HG03095 (cell line): ENCODE measurements at regions not wholly inside any gene's neighbourhood (a gene's known extent, or its start where the extent isn't known, plus 50 kb on each side); places are given as distances from the start of the nearest gene placed in this dataset.

Source experiments
- ATAC-seq: cut with Tn5 transposase; IDR thresholded peaks from one replicate; pipeline ENCODE4 v1.9.1; 2021; ENCODE audit warnings: moderate library complexity; ENCODE audit not compliant: unreplicated experiment

- ATAC-seq = no peak
These were observed 150.2 kb upstream of the EEPD1 start for GRCh38 chr7:36002900-36003299.

GRCh38 chr7:36003343-36003742 is 149.7 kb upstream of the EEPD1 start:
- no peak for ATAC-seq

- ATAC-seq = no peak
These were observed 147.8 kb upstream of the EEPD1 start for GRCh38 chr7:36005293-36005692.

GRCh38 chr7:36005876-36006275 is 147.2 kb upstream of the EEPD1 start:
- ATAC-seq = no peak

- no peak for ATAC-seq
These were observed 146.3 kb upstream of the EEPD1 start for GRCh38 chr7:36006636-36007229.

GRCh38 chr7:36010656-36011587 is 142.1 kb upstream of the EEPD1 start:
- ATAC-seq = no peak

GRCh38 chr7:36011588-36011965 is 141.5 kb upstream of the EEPD1 start:
- no peak for ATAC-seq

- ATAC-seq = no peak
These were observed 139.6 kb upstream of the EEPD1 start for GRCh38 chr7:36013246-36014014.

- no peak for ATAC-seq
These were observed 138.1 kb upstream of the EEPD1 start for GRCh38 chr7:36014961-36015360.

- no peak for ATAC-seq
These were observed 137.3 kb upstream of the EEPD1 start for GRCh38 chr7:36015733-36016132.

- no peak for ATAC-seq
These were observed 136.4 kb upstream of the EEPD1 start for GRCh38 chr7:36016648-36017047.

GRCh38 chr7:36017111-36017510 is 135.9 kb upstream of the EEPD1 start:
- no peak for ATAC-seq

GRCh38 chr7:36018816-36019484 is 134.1 kb upstream of the EEPD1 start:
- ATAC-seq = no peak

GRCh38 chr7:36019538-36019937 is 133.5 kb upstream of the EEPD1 start:
- ATAC-seq = no peak

GRCh38 chr7:36019980-36020379 is 133.1 kb upstream of the EEPD1 start:
- ATAC-seq = no peak

GRCh38 chr7:36021367-36021766 is 131.7 kb upstream of the EEPD1 start:
- ATAC-seq = no peak

GRCh38 chr7:36021917-36022550 is 131.0 kb upstream of the EEPD1 start:
- no peak for ATAC-seq

- no peak for ATAC-seq
These were observed 130.0 kb upstream of the EEPD1 start for GRCh38 chr7:36023033-36023560.

GRCh38 chr7:36025190-36025589 is 127.9 kb upstream of the EEPD1 start:
- ATAC-seq = no peak

- ATAC-seq = no peak
These were observed 123.7 kb upstream of the EEPD1 start for GRCh38 chr7:36029311-36029710.
